Pons (tissue), 1 donor: ENCODE measurements at regions not wholly inside any gene's neighbourhood (a gene's known extent, or its start where the extent isn't known, plus 50 kb on each side); places are given as distances from the start of the nearest gene placed in this dataset.
"Not testable (repeated sequence)": the region's sequence is repeated elsewhere in the genome, so short reads cannot be mapped to it uniquely, and the experiment has no call there.

ENCODE experiments used
- DNase-seq: peaks from one replicate; pipeline ENCODE4 v3.0.0-alpha.2; 2016; ENCODE audit warnings: low spot score

- DNase-seq, result no peak
Measured at GRCh38 chrY:7310482-7311269, 399.1 kb upstream of the AMELY start.

- no peak for DNase-seq
Measured at GRCh38 chrY:7308816-7309215, 397.3 kb upstream of the AMELY start.

- no peak for DNase-seq
Measured at GRCh38 chrY:7302306-7302705, 390.8 kb upstream of the AMELY start.

- no peak for DNase-seq
Measured at GRCh38 chrY:7299960-7300359, 388.4 kb upstream of the AMELY start.

- no peak for DNase-seq
Measured at GRCh38 chrY:7292113-7292512, 380.6 kb upstream of the AMELY start.

GRCh38 chrY:7289889-7290833, 378.6 kb upstream of the AMELY start:
- peak; percentile 36 for DNase-seq

- DNase-seq, result no peak
Measured at GRCh38 chrY:7288611-7289010, 377.1 kb upstream of the AMELY start.

- not testable (repeated sequence) for DNase-seq
Measured at GRCh38 chrY:7287963-7288362, 376.4 kb upstream of the AMELY start.

GRCh38 chrY:7285388-7285787, 373.8 kb upstream of the AMELY start:
- DNase-seq, result peak; percentile 70

GRCh38 chrY:7283001-7283400, 371.4 kb upstream of the AMELY start:
- DNase-seq, result no peak

- DNase-seq, result not testable (repeated sequence)
Measured at GRCh38 chrY:7280151-7280740, 368.7 kb upstream of the AMELY start.

GRCh38 chrY:7275751-7276150, 364.2 kb upstream of the AMELY start:
- no peak for DNase-seq

- no peak for DNase-seq
Measured at GRCh38 chrY:7275014-7275413, 363.5 kb upstream of the AMELY start.

GRCh38 chrY:7274369-7274913, 362.9 kb upstream of the AMELY start:
- DNase-seq, result no peak

GRCh38 chrY:7273587-7274203, 362.1 kb upstream of the AMELY start:
- peak; percentile 19 for DNase-seq

- no peak for DNase-seq
Measured at GRCh38 chrY:7272556-7273195, 361.1 kb upstream of the AMELY start.

GRCh38 chrY:7263773-7264172, 352.2 kb upstream of the AMELY start:
- no peak for DNase-seq

- DNase-seq, result no peak
Measured at GRCh38 chrY:7262531-7262930, 351.0 kb upstream of the AMELY start.

- DNase-seq, result no peak
Measured at GRCh38 chrY:7261254-7261653, 349.7 kb upstream of the AMELY start.

- no peak for DNase-seq
Measured at GRCh38 chrY:7240101-7240500, 328.5 kb upstream of the AMELY start.

- DNase-seq, result no peak
Measured at GRCh38 chrY:7211971-7212370, 300.4 kb upstream of the AMELY start.
